ENCODE measurements at regions not wholly inside any gene's neighbourhood (a gene's known extent, or its start where the extent isn't known, plus 50 kb on each side); places are given as distances from the start of the nearest gene placed in this dataset.
A peak's percentile ranks its signal among the peaks of the same experiment; 100 is the strongest.

DNA sequence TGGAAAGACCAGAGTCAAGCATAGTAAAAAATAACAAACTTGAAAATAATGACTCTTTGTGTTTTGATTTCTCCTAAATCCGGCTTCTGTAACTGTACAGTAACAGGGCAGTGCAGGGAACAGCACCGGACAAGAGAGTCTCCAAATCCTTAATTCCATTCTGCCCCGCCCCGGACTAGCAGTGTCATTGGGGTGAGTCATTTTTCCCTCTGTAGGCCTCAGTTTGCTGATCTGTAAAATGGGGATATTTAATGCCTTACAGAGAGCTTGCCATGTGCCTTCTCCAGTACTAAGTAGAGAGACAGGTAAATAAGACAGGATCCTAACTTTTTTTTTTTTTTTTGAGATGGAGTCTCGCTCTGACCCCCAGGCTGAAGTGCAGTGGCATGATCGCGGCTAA is 83.6 kb upstream of the TBC1D3K start:
- ChIA-PET POLR2A (interaction anchor here (0.6 kb wide), 1 partner anchor 436 kb away, joined by 3 read pairs; no protein-coding TSS in a partner anchor), CTCF (interaction anchor here (1.1 kb wide), 1 partner anchor 48 kb away, joined by 3 read pairs; no protein-coding TSS in a partner anchor)
- Histone ChIP-seq H3K9me3 (ENCODE audit: control insufficient read depth, insufficient read depth, low read depth, low read length) (no peaks in the 10 kb centered on the region), H3K27ac (ENCODE audit: extremely low read depth, low read depth, low read length) (no peak overlapping the region), H3K4me1 (ENCODE audit: control insufficient read depth, insufficient read depth, low read length) (no peaks in the 10 kb centered on the region), H3K4me3 (ENCODE audit: low read depth, low read length) (no peak overlapping the region), H3K36me3 (ENCODE audit: control insufficient read depth in 2 of 2, insufficient read depth in 1 of 2, low read length in 2 of 2) (no peaks in the 10 kb centered on the region)
- TF ChIP-seq ZNF624 (tag by site-specific recombination; IDR thresholded peaks at IDR 0.05) (no peak), ZNF169 (tag by site-specific recombination; IDR thresholded peaks at IDR 0.05) (no peak)

DNA sequence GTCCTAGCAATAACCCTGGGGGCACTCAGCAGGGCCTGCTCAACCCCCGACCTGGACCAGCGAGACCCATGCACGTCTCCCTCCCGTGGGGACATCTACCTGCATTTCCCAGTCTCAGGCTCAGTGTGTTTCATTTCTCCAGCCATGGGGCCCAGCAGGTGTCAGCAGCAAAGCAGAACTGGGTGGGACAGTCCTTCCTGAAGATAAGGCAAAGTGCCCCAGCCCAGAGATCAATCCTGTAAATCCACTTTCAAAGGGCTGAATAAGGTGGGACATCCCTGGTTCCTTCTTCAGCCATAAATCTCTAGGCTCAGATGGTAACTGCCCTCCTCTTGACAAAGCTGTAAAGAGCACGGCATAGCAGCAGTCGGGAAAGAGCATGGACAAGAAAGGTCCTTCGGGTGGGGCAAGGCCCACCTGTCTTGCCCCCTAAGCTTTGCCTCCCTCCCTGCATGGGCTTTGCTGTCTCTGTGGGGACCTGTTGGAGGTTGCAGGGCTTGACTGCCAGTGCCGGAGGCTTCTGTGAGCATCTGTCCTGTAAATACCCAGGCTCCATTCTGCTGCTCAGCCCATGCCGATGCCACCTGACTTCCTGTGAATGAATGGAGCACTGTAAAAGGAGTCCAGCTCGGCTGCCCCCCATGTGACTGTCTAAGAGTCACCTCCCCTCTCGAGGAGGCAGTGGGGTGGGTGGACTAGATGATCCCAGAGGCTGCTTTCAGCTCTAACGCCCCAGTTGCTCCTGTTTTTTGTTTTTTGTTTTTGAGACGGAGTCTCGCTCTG is 84.8 kb upstream of the TBC1D3K start:
- CTCF ChIA-PET: interaction anchor here (0.8 kb wide), 1 partner anchor 191 kb away, joined by 3 read pairs; no protein-coding TSS in a partner anchor
- H3K36me3 ChIP-seq (ENCODE audit: control insufficient read depth in 2 of 2, insufficient read depth in 1 of 2, low read length in 2 of 2): no peaks in the 10 kb centered on the region
- no peak for TF ChIP-seq ZNF140 (tag by site-specific recombination; IDR thresholded peaks at IDR 0.05)
- TF ChIP-seq ZFP37 (tag by site-specific recombination; IDR thresholded peaks at IDR 0.05): no peak
- TF ChIP-seq ZIC2 (tag by site-specific recombination; IDR thresholded peaks at IDR 0.05): 0 out of 2 replicates have a peak, but pooled peaks have one; percentile 19
- TF ChIP-seq ZNF529 (tag by site-specific recombination; IDR thresholded peaks at IDR 0.05; ENCODE audit: insufficient replicate concordance): no peak
- no peak for TF ChIP-seq ZNF350 (tag by site-specific recombination; IDR thresholded peaks at IDR 0.05)
- no peak for TF ChIP-seq ZNF561 (tag by site-specific recombination; IDR thresholded peaks at IDR 0.05; ENCODE audit: borderline replicate concordance)
- TF ChIP-seq, protein P1, sequence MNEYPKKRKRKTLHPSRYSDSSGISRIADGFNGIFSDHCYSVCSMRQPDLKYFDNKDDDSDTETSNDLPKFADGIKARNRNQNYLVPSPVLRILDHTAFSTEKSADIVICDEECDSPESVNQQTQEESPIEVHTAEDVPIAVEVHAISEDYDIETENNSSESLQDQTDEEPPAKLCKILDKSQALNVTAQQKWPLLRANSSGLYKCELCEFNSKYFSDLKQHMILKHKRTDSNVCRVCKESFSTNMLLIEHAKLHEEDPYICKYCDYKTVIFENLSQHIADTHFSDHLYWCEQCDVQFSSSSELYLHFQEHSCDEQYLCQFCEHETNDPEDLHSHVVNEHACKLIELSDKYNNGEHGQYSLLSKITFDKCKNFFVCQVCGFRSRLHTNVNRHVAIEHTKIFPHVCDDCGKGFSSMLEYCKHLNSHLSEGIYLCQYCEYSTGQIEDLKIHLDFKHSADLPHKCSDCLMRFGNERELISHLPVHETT (tag by site-specific recombination; IDR thresholded peaks at IDR 0.05): no peak
- TF ChIP-seq, protein P2, sequence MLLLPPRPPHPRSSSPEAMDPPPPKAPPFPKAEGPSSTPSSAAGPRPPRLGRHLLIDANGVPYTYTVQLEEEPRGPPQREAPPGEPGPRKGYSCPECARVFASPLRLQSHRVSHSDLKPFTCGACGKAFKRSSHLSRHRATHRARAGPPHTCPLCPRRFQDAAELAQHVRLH (tag by site-specific recombination; IDR thresholded peaks at IDR 0.05): no peak
- POLR2A ChIA-PET: no interaction called here
- H3K4me1 ChIP-seq (ENCODE audit: control insufficient read depth, insufficient read depth, low read length): no peaks in the 10 kb centered on the region
- no peaks in the 10 kb centered on the region for H3K9me3 ChIP-seq (ENCODE audit: control insufficient read depth, insufficient read depth, low read depth, low read length)
- no peak overlapping the region for H3K27ac ChIP-seq (ENCODE audit: extremely low read depth, low read depth, low read length)
- no peak overlapping the region for H3K4me3 ChIP-seq (ENCODE audit: low read depth, low read length)

DNA sequence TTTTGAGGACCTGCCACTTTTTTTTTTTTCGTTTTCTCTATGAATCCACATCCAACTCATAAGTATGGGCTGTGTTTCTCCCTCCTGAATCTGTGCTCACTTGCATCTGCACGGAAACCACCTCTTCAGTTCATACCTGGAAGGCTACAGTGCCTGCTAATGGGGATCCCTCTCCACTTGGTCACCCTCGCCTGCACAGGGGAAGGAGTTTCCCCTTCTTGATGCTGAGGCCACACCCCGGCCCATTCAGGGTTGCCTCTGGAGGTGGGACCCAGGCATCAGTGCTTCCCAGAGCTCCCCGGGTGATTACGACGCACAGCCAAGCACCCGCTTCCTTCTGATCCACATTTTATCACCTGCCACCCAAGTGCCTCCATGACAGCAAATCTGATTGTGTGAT is 85.9 kb upstream of the TBC1D3K start:
- ChIA-PET POLR2A (no interaction called here), CTCF (interaction anchor here (0.7 kb wide), 1 partner anchor 1641 kb away, joined by 3 read pairs; no protein-coding TSS in a partner anchor)
- TF ChIP-seq ZNF529 (tag by site-specific recombination; IDR thresholded peaks at IDR 0.05; ENCODE audit: insufficient replicate concordance) (no peak), BCL11B (tag by site-specific recombination; IDR thresholded peaks at IDR 0.05; ENCODE audit: low read depth) (no peak), ZBTB21 (tag by site-specific recombination; IDR thresholded peaks at IDR 0.05) (no peak), HOXA7 (CRISPR knock-in tag; IDR thresholded peaks at IDR 0.05; ENCODE audit: borderline replicate concordance) (no peak), SP2 (tag by site-specific recombination; IDR thresholded peaks at IDR 0.05) (no peak), ZFP69B (tag by site-specific recombination; IDR thresholded peaks at IDR 0.05) (no peak), ZNF248 (tag by site-specific recombination; IDR thresholded peaks at IDR 0.05) (no peak), ZSCAN30 (tag by site-specific recombination; IDR thresholded peaks at IDR 0.05) (no peak), ZNF416 (tag by site-specific recombination; IDR thresholded peaks at IDR 0.05) (no peak), ZNF239 (tag by site-specific recombination; IDR thresholded peaks at IDR 0.05) (no peak), ZNF654 (tag by site-specific recombination; IDR thresholded peaks at IDR 0.05; ENCODE audit: low read depth) (no peak), ZNF175 (tag by site-specific recombination; IDR thresholded peaks at IDR 0.05) (no peak), GLIS1 (tag by site-specific recombination; IDR thresholded peaks at IDR 0.05) (no peak), YY1 (tag by site-specific recombination; IDR thresholded peaks at IDR 0.05) (no peak), RBAK (tag by site-specific recombination; IDR thresholded peaks at IDR 0.05) (no peak), ZNF558 (tag by site-specific recombination; IDR thresholded peaks at IDR 0.05) (no peak)
- TF ChIP-seq, protein P3, sequence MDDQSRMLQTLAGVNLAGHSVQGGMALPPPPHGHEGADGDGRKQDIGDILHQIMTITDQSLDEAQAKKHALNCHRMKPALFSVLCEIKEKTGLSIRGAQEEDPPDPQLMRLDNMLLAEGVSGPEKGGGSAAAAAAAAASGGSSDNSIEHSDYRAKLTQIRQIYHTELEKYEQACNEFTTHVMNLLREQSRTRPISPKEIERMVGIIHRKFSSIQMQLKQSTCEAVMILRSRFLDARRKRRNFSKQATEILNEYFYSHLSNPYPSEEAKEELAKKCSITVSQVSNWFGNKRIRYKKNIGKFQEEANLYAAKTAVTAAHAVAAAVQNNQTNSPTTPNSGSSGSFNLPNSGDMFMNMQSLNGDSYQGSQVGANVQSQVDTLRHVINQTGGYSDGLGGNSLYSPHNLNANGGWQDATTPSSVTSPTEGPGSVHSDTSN (CRISPR knock-in tag; IDR thresholded peaks at IDR 0.05): no peak
- TF ChIP-seq, protein P4, sequence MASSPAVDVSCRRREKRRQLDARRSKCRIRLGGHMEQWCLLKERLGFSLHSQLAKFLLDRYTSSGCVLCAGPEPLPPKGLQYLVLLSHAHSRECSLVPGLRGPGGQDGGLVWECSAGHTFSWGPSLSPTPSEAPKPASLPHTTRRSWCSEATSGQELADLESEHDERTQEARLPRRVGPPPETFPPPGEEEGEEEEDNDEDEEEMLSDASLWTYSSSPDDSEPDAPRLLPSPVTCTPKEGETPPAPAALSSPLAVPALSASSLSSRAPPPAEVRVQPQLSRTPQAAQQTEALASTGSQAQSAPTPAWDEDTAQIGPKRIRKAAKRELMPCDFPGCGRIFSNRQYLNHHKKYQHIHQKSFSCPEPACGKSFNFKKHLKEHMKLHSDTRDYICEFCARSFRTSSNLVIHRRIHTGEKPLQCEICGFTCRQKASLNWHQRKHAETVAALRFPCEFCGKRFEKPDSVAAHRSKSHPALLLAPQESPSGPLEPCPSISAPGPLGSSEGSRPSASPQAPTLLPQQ (tag by site-specific recombination; IDR thresholded peaks at IDR 0.05): no peak
- TF ChIP-seq, protein P5, sequence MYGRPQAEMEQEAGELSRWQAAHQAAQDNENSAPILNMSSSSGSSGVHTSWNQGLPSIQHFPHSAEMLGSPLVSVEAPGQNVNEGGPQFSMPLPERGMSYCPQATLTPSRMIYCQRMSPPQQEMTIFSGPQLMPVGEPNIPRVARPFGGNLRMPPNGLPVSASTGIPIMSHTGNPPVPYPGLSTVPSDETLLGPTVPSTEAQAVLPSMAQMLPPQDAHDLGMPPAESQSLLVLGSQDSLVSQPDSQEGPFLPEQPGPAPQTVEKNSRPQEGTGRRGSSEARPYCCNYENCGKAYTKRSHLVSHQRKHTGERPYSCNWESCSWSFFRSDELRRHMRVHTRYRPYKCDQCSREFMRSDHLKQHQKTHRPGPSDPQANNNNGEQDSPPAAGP (tag by site-specific recombination; IDR thresholded peaks at IDR 0.05): no peak
- Histone ChIP-seq H3K4me3 (ENCODE audit: low read depth, low read length) (no peak overlapping the region), H3K4me1 (ENCODE audit: control insufficient read depth, insufficient read depth, low read length) (no peaks in the 10 kb centered on the region), H3K36me3 (ENCODE audit: control insufficient read depth in 2 of 2, insufficient read depth in 1 of 2, low read length in 2 of 2) (no peaks in the 10 kb centered on the region), H3K9me3 (ENCODE audit: control insufficient read depth, insufficient read depth, low read depth, low read length) (no peaks in the 10 kb centered on the region), H3K27ac (ENCODE audit: extremely low read depth, low read depth, low read length) (no peak overlapping the region)
